Prostate gland (tissue), 2 donors: ENCODE measurements at regions not wholly inside any gene's neighbourhood (a gene's known extent, or its start where the extent isn't known, plus 50 kb on each side); places are given as distances from the start of the nearest gene placed in this dataset.

Experiments
- CTCF ChIP-seq, 4 experiments: fragments of 200-600 bp in 2 of 4; fragments of 450-650 bp in 2 of 4; sonication (generic) in 2 of 4; IDR thresholded peaks; 1 replicate in 3 of 4; 2 replicates in 1 of 4; pipeline ENCODE4 v1.5.1; 2016 to 2019; ENCODE audit warnings: antibody characterized with exemption in 4 of 4, mild to moderate bottlenecking in 2 of 4, moderate library complexity in 2 of 4
- POLR2AphosphoS5 ChIP-seq: sonication (generic); formaldehyde crosslinking; IDR thresholded peaks from one replicate; pipeline ENCODE4 v1.6.1; 2017; ENCODE audit warnings: antibody characterized with exemption

DNA sequence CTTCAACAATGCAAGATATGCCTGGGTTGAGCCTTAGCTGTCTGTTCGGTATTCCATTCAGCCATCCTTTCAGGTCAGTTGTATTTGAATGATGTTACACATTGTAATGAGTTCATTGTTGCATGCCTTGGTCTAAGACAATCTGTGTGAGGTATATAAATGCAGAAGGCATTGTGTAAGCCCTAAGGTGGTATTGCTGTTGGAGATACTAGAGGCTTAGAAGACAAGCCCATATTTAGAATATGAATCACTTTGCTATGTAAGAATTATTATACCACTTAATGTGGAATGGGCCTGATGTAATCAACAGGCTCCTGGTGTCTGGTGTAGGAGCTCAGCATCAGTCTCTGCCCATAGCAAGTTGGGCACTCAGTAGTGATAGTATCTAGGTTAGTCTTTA is 473.4 kb upstream of the GNPDA2 start:
- TF ChIP-seq CTCF (IDR thresholded peaks at IDR 0.05) (no peak), POLR2AphosphoS5 (no peak)
